ENCODE measurements at regions not wholly inside any gene's neighbourhood (a gene's known extent, or its start where the extent isn't known, plus 50 kb on each side); places are given as distances from the start of the nearest gene placed in this dataset.
A peak's percentile ranks its signal among the peaks of the same experiment; 100 is the strongest.

- H3K36me3 ChIP-seq: no peaks in the 10 kb centered on the region
- no peak for TF ChIP-seq CTCF (IDR thresholded peaks at IDR 0.05; ENCODE audit: borderline replicate concordance)
- H3K4me3 ChIP-seq: no peak overlapping the region
- no peaks in the 10 kb centered on the region for H3K9me3 ChIP-seq (replicated peaks)
- peak; percentile 15 for DNase-seq
- intact Hi-C loops (cut with micrococcal nuclease): no loop called here
- H3K4me1 ChIP-seq: no peaks in the 10 kb centered on the region
- no peaks in the 10 kb centered on the region for H3K27me3 ChIP-seq (ENCODE audit: low read depth)
- H3K27ac ChIP-seq (replicated peaks): no peak overlapping the region
These were observed 272.0 kb upstream of the SESN3 start for GRCh38 chr11:95503047-95503446.

DNA sequence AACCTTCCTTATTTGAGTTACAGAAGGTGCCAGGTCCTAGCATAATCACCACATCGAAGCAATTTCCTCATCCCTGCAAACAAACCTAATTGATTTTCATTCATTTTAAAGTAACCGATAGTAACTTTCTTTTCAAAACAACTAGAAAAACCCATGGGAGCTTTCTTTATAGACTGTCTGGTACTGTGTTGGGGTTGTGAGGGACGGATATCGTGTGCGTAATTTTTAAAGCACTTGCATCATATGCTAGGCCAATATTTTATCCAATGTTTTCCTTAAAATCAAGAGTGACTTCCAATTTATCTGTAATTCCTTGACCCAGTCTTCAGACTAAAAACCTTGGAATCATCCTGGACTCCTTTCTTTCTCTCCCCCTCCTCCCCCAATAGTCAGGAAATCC is 271.5 kb upstream of the SESN3 start:
- Histone ChIP-seq H3K4me3 (no peak overlapping the region), H3K36me3 (no peaks in the 10 kb centered on the region), H3K27ac (replicated peaks) (no peak overlapping the region), H3K9me3 (replicated peaks) (no peaks in the 10 kb centered on the region), H3K4me1 (no peaks in the 10 kb centered on the region), H3K27me3 (ENCODE audit: low read depth) (no peaks in the 10 kb centered on the region)
- no peak for DNase-seq
- intact Hi-C loops (cut with micrococcal nuclease): no loop called here
- TF ChIP-seq CTCF (IDR thresholded peaks at IDR 0.05; ENCODE audit: borderline replicate concordance): no peak

DNA sequence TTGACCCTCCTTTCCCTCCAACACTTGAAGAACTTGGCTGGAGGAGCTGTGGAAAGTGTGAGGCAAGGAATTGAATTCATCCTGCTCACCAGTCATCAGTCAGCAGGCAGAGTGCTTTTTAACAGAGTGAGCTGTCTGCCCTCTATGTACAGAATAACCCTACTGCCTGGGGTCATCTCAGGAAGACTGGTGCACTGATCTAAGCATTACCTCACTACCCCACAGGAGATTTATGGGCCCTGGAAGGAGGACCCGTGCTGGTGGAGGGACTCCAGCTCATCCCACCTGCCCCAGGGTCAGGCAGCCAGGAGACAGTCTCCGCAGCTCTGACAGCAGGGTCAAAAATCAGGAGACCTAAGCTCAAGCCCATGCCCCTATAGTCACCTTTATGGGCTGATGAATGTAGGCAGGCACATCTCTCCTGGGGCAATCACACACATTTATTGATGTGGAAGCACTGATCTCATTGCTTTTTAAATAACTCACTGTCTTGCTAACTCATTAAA is 270.8 kb upstream of the SESN3 start:
- H3K27me3 ChIP-seq (ENCODE audit: low read depth): no peaks in the 10 kb centered on the region
- TF ChIP-seq CTCF (IDR thresholded peaks at IDR 0.05; ENCODE audit: borderline replicate concordance): no peak
- H3K36me3 ChIP-seq: no peaks in the 10 kb centered on the region
- no peaks in the 10 kb centered on the region for H3K9me3 ChIP-seq (replicated peaks)
- no peak overlapping the region for H3K27ac ChIP-seq (replicated peaks)
- H3K4me1 ChIP-seq: no peaks in the 10 kb centered on the region
- H3K4me3 ChIP-seq: no peak overlapping the region
- no peak for DNase-seq
- intact Hi-C loops (cut with micrococcal nuclease): no loop called here

GRCh38 chr11:95500466-95500865 is 269.5 kb upstream of the SESN3 start:
- H3K27me3 ChIP-seq (ENCODE audit: low read depth): no peaks in the 10 kb centered on the region
- H3K4me3 ChIP-seq: no peak overlapping the region
- no peaks in the 10 kb centered on the region for H3K9me3 ChIP-seq (replicated peaks)
- DNase-seq: no peak
- intact Hi-C loops (cut with micrococcal nuclease): no loop called here
- H3K27ac ChIP-seq (replicated peaks): no peak overlapping the region
- H3K4me1 ChIP-seq: no peaks in the 10 kb centered on the region
- TF ChIP-seq CTCF (IDR thresholded peaks at IDR 0.05; ENCODE audit: borderline replicate concordance): no peak
- H3K36me3 ChIP-seq: no peaks in the 10 kb centered on the region

- H3K4me1 ChIP-seq: no peaks in the 10 kb centered on the region
- DNase-seq: no peak
- no peak overlapping the region for H3K4me3 ChIP-seq
- H3K27ac ChIP-seq (replicated peaks): no peak overlapping the region
- H3K9me3 ChIP-seq (replicated peaks): no peaks in the 10 kb centered on the region
- no peak for TF ChIP-seq CTCF (IDR thresholded peaks at IDR 0.05; ENCODE audit: borderline replicate concordance)
- no peaks in the 10 kb centered on the region for H3K36me3 ChIP-seq
- no peaks in the 10 kb centered on the region for H3K27me3 ChIP-seq (ENCODE audit: low read depth)
- intact Hi-C loops (cut with micrococcal nuclease): no loop called here
These were observed 268.6 kb upstream of the SESN3 start for GRCh38 chr11:95499516-95500135.

All from left ventricle myocardium inferior (tissue), 1 donor.